A673 (cell line): ENCODE measurements at regions not wholly inside any gene's neighbourhood (a gene's known extent, or its start where the extent isn't known, plus 50 kb on each side); places are given as distances from the start of the nearest gene placed in this dataset.

Experiments
- CTCF ChIP-seq: fragments of 300-800, 200-600 bp; sonication (generic); conservative IDR thresholded peaks from 2 replicates; pipeline ENCODE4 v1.5.1; 2017; ENCODE audit warnings: low read depth, mild to moderate bottlenecking, antibody characterized with exemption, low read length, moderate library complexity, mixed read lengths
- EZH2 ChIP-seq: fragments of 200-600 bp; sonication (generic); IDR thresholded peaks from 2 replicates; pipeline ENCODE4 v1.6.1; 2017; ENCODE audit warnings: borderline replicate concordance, low read depth, mild to moderate bottlenecking, mixed read lengths, antibody characterized with exemption, low read length; ENCODE audit not compliant: poor library complexity, severe bottlenecking

- TF ChIP-seq CTCF (no peak), EZH2 (no peak)
These were observed 101.3 kb downstream of the TYW3 start for GRCh38 chr1:74834261-74834660.
